ENCODE measurements at regions not wholly inside any gene's neighbourhood (a gene's known extent, or its start where the extent isn't known, plus 50 kb on each side); places are given as distances from the start of the nearest gene placed in this dataset.

- Histone ChIP-seq H3K4me1 (no peaks in the 10 kb centered on the region), H3K27ac (no peak overlapping the region), H3K9me3 (no peaks in the 10 kb centered on the region), H3K4me3 (no peak overlapping the region), H3K27me3 (no peaks in the 10 kb centered on the region), H3K36me3 (no peaks in the 10 kb centered on the region)
- no peak for DNase-seq
- no peak for TF ChIP-seq CTCF (IDR thresholded peaks at IDR 0.05)
- TF ChIP-seq POLR2A (IDR thresholded peaks at IDR 0.05), result no peak
- intact Hi-C loops (cut with DNase I; ENCODE audit: low total_unique reads), result no loop called here
Measured at GRCh38 chr6:169921217-169921616, 169.8 kb downstream of the ERMARD start.

- intact Hi-C loops (cut with DNase I; ENCODE audit: low total_unique reads), result no loop called here
- TF ChIP-seq POLR2A (IDR thresholded peaks at IDR 0.05) (no peak), CTCF (IDR thresholded peaks at IDR 0.05) (no peak)
- no peaks in the 10 kb centered on the region for H3K9me3 ChIP-seq
- no peaks in the 10 kb centered on the region for H3K36me3 ChIP-seq
- H3K27me3 ChIP-seq, result no peaks in the 10 kb centered on the region
- H3K4me3 ChIP-seq, result no peak overlapping the region
- no peak for DNase-seq
- no peaks in the 10 kb centered on the region for H3K4me1 ChIP-seq
- no peak overlapping the region for H3K27ac ChIP-seq
Measured at GRCh38 chr6:169920359-169921020, 169.1 kb downstream of the ERMARD start.

- H3K27ac ChIP-seq, result no peak overlapping the region
- no peaks in the 10 kb centered on the region for H3K9me3 ChIP-seq
- H3K4me3 ChIP-seq, result no peak overlapping the region
- DNase-seq, result no peak
- H3K4me1 ChIP-seq, result no peaks in the 10 kb centered on the region
- intact Hi-C loops (cut with DNase I; ENCODE audit: low total_unique reads), result no loop called here
- H3K27me3 ChIP-seq, result no peaks in the 10 kb centered on the region
- H3K36me3 ChIP-seq, result no peaks in the 10 kb centered on the region
- TF ChIP-seq CTCF (IDR thresholded peaks at IDR 0.05) (no peak), POLR2A (IDR thresholded peaks at IDR 0.05) (no peak)
Measured at GRCh38 chr6:169918954-169919549, 167.6 kb downstream of the ERMARD start.

GRCh38 chr6:169918239-169918953, 167.0 kb downstream of the ERMARD start:
- no peaks in the 10 kb centered on the region for H3K27me3 ChIP-seq
- no peak overlapping the region for H3K4me3 ChIP-seq
- H3K27ac ChIP-seq, result no peak overlapping the region
- H3K4me1 ChIP-seq, result no peaks in the 10 kb centered on the region
- TF ChIP-seq POLR2A (IDR thresholded peaks at IDR 0.05) (no peak), CTCF (IDR thresholded peaks at IDR 0.05) (no peak)
- no peaks in the 10 kb centered on the region for H3K36me3 ChIP-seq
- intact Hi-C loops (cut with DNase I; ENCODE audit: low total_unique reads), result no loop called here
- no peak for DNase-seq
- no peaks in the 10 kb centered on the region for H3K9me3 ChIP-seq

GRCh38 chr6:169917153-169917552, 165.7 kb downstream of the ERMARD start:
- Histone ChIP-seq H3K4me3 (no peak overlapping the region), H3K27me3 (no peaks in the 10 kb centered on the region), H3K36me3 (no peaks in the 10 kb centered on the region), H3K9me3 (no peaks in the 10 kb centered on the region), H3K27ac (no peak overlapping the region), H3K4me1 (no peaks in the 10 kb centered on the region)
- TF ChIP-seq CTCF (IDR thresholded peaks at IDR 0.05) (no peak), POLR2A (IDR thresholded peaks at IDR 0.05) (no peak)
- DNase-seq, result no peak
- intact Hi-C loops (cut with DNase I; ENCODE audit: low total_unique reads), result no loop called here
